Astrocyte of the spinal cord (primary cell): ENCODE measurements at regions not wholly inside any gene's neighbourhood (a gene's known extent, or its start where the extent isn't known, plus 50 kb on each side); places are given as distances from the start of the nearest gene placed in this dataset.

ENCODE experiments used
- DNase-seq: peaks from one replicate; pipeline ENCODE4 v3.0.0; 2011; ENCODE audit warnings: low read depth, low spot score
- H3K4me3 ChIP-seq: 2 replicates; pipeline ENCODE4 v1.5.1; 2011; ENCODE audit warnings: low read depth, mild to moderate bottlenecking, low read length, moderate library complexity
- CTCF ChIP-seq: IDR thresholded peaks from 2 replicates; pipeline ENCODE4 v1.5.1; 2012; ENCODE audit warnings: low read depth, mild to moderate bottlenecking, low read length, inconsistent platforms
- in situ Hi-C: cut with HindIII; loops from 2 replicates; pipeline ENCODE4 v1.10.0; 2017; ENCODE audit warnings: low sequenced_read_pairs

- in situ Hi-C loops: no loop called here
- H3K4me3 ChIP-seq: no peak overlapping the region
- no peak for DNase-seq
- TF ChIP-seq CTCF: no peak
Observed at GRCh38 chr5:56717253-56717987, 97.9 kb upstream of the MAP3K1 start.

DNA sequence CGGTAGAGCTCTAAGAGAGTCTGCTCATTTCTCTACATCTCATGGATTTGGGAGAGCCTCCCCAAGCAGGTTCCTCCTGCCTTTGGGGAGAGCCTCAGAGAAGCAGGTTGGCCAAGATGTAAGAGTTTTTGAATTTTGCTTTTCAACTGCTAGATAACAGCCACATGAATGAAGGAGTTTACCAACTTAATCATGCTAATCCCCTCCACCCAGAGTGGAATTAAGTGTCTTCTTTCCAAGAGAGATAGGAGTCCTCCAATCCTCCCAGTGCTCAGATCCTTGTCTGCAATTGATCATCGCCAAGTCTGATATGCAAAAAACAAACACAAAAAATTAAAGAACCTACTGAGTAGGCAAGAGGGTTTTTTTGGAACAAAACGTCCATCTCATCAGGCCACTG lies 99.4 kb upstream of the MAP3K1 start:
- TF ChIP-seq CTCF: no peak
- no peak overlapping the region for H3K4me3 ChIP-seq
- no peak for DNase-seq
- in situ Hi-C loops: no loop called here

DNA sequence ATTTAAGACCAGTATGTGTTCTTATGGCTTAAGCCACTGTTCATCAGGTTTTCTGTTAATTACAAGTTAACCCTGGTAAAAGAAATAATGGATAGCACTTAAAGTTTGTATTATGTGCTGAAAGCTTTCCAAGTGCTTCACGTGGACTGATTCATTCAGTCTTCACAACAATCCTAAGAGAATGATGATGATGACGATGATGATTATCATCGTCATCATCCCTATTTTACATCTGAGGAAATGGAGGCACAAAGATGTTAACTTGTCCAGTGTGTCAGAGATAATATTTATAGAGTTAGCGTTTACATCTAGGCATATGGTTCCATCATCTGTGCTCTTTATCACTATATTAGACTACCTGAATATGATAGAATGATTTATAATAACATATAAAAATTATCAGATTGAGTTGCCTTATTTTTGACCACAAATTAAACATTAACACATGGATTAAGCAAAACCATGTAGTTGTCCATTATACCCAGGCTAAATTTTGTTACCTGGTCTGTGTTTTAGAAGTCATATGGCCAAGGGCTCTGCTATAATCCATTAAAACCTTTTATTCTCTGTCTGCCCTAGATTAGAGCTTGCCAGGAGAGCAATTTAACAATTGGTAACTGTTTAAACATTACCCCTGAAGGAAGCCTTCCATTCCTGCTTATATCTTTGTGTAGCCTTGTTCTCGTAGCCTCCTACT lies 102.3 kb upstream of the MAP3K1 start:
- in situ Hi-C loops: no loop called here

DNA sequence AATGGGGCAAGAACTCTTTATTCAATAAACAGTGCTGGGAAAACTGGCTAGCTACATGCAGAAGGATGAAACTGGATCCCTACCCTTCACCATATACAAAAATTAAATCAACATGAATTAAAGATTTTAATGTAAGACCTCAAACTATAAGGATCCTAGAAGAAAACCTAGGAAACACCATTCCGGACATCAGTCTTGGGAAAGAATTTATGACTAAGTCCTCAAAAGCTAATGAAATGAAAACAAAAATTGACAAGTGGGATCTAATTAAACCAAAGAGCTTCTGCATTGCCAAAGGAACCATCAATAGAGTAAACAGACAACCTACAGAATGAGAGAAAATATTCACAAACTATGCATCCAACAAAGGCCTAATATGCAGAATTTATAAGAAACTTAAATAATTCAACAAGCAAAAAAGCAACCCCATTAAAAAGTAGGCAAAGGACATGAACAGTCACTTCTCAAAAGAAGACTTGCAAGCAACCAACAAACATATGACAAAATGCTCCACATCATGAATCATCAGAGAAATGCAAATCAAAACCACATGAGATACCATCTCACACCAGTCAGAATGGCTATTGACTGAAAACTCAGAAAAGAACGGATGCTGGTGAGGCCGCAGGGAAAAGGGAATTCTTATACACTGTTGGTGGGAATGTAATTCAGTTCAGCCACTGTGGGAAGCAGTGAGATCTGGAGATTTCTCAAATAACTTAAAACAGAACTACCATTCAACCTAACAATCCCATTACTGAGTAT lies 104.3 kb upstream of the MAP3K1 start:
- TF ChIP-seq CTCF: no peak
- no peak overlapping the region for H3K4me3 ChIP-seq
- in situ Hi-C loops: no loop called here
- peak; percentile 45 for DNase-seq

More for the DNA sequence above, 102.3 kb upstream of the MAP3K1 start:
- no peak for TF ChIP-seq CTCF
- DNase-seq: no peak
- H3K4me3 ChIP-seq: no peak overlapping the region

DNA sequence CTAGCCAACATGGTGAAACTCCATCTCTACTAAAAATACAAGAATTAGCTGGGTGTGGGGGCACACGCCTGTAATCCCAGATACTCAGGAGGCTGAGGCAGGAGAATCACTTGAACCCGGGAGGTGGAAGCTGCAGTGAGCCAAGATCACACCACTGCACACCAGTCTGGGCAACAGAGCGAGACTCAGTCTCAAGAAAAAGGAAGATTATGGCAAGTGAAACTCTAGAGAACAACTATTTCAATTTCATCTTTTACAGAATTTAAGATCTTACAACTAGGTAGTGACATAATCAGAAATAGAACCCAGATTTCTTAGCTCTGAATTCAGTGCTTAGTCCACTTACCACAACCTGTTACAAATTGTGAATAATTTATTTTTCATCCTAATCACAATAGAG lies 108.8 kb upstream of the MAP3K1 start:
- H3K4me3 ChIP-seq: no peak overlapping the region
- in situ Hi-C loops: no loop called here
- no peak for DNase-seq
- TF ChIP-seq CTCF: no peak

DNA sequence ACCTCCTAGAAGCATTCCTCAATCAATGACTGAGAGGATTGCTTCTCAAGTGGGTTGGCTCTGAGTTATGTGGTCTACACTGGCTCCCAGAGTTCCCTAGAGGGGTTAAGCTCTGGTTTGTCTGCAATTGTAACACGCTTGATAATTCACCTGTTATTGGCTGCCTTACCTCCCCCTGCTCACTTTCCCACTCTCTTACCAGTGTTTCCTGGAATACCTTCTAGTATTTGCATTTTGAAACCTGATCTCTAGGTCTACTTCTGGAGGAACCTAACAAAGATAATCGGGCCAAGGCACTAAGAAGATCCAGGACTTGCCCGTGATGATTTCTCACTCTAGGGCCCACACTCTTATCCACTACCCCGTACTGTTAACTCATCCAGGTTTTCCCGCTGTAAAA lies 110.1 kb upstream of the MAP3K1 start:
- in situ Hi-C loops: no loop called here
- no peak overlapping the region for H3K4me3 ChIP-seq
- no peak for TF ChIP-seq CTCF
- no peak for DNase-seq
